HCT116 (cell line): ENCODE measurements at regions not wholly inside any gene's neighbourhood (a gene's known extent, or its start where the extent isn't known, plus 50 kb on each side); places are given as distances from the start of the nearest gene placed in this dataset.

ENCODE experiments used
- POLR2AphosphoS5 ChIP-seq: IDR thresholded peaks from 2 replicates; pipeline ENCODE4 v1.6.1; 2011; ENCODE audit warnings: mild to moderate bottlenecking, low read depth, low read length, moderate library complexity
- TF ChIP-seq, protein P1 (sequence below), 3 experiments: fragments of 200-600 bp in 1 of 3; sonication (generic) in 1 of 3; IDR thresholded peaks in 2 of 3; conservative IDR thresholded peaks in 1 of 3; 2 replicates each; pipeline ENCODE4 v1.5.1; 2012 to 2017; ENCODE audit warnings: low read depth in 2 of 3, low read length in 2 of 3, antibody characterized with exemption in 1 of 3, borderline replicate concordance in 1 of 3, control low read depth in 1 of 3, mild to moderate bottlenecking in 1 of 3, mixed read lengths in 1 of 3, mixed run types in 1 of 3, moderate library complexity in 1 of 3; ENCODE audit not compliant: insufficient read depth in 1 of 3

DNA sequence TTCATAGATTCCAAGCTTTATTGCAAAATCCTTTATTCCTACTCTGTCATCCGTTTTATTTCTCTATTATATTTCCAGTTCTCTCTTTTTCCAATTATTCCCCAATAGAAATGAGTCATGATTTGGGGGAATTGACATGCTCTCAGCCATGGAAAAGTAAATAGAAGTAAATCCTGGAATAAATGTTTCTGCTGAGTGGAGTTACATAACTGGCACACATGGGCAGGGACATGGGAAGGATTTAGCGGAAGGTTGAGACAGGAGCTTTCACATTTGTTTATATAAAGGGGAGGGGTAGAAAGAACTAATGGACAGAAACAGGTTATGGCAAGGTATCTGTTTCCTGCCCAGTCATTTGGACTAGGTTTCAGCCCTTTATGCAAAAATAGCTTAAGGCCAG lies 221.6 kb downstream of the PLOD2 start:
- no peak for TF ChIP-seq POLR2AphosphoS5
- TF ChIP-seq, protein P1, sequence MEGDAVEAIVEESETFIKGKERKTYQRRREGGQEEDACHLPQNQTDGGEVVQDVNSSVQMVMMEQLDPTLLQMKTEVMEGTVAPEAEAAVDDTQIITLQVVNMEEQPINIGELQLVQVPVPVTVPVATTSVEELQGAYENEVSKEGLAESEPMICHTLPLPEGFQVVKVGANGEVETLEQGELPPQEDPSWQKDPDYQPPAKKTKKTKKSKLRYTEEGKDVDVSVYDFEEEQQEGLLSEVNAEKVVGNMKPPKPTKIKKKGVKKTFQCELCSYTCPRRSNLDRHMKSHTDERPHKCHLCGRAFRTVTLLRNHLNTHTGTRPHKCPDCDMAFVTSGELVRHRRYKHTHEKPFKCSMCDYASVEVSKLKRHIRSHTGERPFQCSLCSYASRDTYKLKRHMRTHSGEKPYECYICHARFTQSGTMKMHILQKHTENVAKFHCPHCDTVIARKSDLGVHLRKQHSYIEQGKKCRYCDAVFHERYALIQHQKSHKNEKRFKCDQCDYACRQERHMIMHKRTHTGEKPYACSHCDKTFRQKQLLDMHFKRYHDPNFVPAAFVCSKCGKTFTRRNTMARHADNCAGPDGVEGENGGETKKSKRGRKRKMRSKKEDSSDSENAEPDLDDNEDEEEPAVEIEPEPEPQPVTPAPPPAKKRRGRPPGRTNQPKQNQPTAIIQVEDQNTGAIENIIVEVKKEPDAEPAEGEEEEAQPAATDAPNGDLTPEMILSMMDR (IDR thresholded peaks at IDR 0.05 in 2 of 3, conservative IDR thresholded peaks at IDR 0.05 in 1 of 3; ENCODE audit: borderline replicate concordance in 1 of 3, insufficient read depth in 1 of 3, low read depth in 2 of 3, low read length in 2 of 3), result no peak
